Adrenal gland (tissue), 2 donors: ENCODE measurements at regions not wholly inside any gene's neighbourhood (a gene's known extent, or its start where the extent isn't known, plus 50 kb on each side); places are given as distances from the start of the nearest gene placed in this dataset.

Source experiments
- small RNA-seq, 2 donors: library from RNA; depleted of rRNA; stranded (forward); fragments of <200 nt; gene quantifications; one replicate each; pipeline ENCODE3, GENCODE V24; 2016

Small RNA genes in the stretch of these regions (small RNA-seq; reads per million reads assigned to genes)
- gene RNA5SP330, result 0 reads per million in 2 donors
